H54 (cell line): ENCODE measurements at regions not wholly inside any gene's neighbourhood (a gene's known extent, or its start where the extent isn't known, plus 50 kb on each side); places are given as distances from the start of the nearest gene placed in this dataset.
"Not testable (repeated sequence)": the region's sequence is repeated elsewhere in the genome, so short reads cannot be mapped to it uniquely, and the experiment has no call there.

ENCODE experiments used
- DNase-seq: peaks from one replicate; pipeline ENCODE4 v3.0.0; 2011; ENCODE audit warnings: low spot score, mixed read lengths; ENCODE audit not compliant: insufficient read length
- FAIRE-seq: peaks from 3 replicates; lab custom pipeline; 2011; peaks lifted over from hg19 to GRCh38; lab: Jason Lieb, UNC
- POLR2A ChIP-seq: IDR thresholded peaks from 2 replicates; pipeline ENCODE4 v1.6.1; 2011; ENCODE audit warnings: low read depth, mild to moderate bottlenecking, low read length

GRCh38 chr10:45147000-45147399 lies 146.3 kb downstream of the ZNF22 start:
- FAIRE-seq (no peak), DNase-seq (no peak)
- TF ChIP-seq POLR2A = no peak

GRCh38 chr10:45150997-45151396 lies 150.3 kb downstream of the ZNF22 start:
- no peak for TF ChIP-seq POLR2A
- no peak for DNase-seq
- FAIRE-seq = no peak

- no peak for DNase-seq
- FAIRE-seq = no peak
- no peak for TF ChIP-seq POLR2A
Measured at GRCh38 chr10:45151467-45152214, 150.9 kb downstream of the ZNF22 start.

GRCh38 chr10:45152726-45153125 lies 152.0 kb downstream of the ZNF22 start:
- TF ChIP-seq POLR2A = no peak
- DNase-seq (no peak), FAIRE-seq (no peak)

DNA sequence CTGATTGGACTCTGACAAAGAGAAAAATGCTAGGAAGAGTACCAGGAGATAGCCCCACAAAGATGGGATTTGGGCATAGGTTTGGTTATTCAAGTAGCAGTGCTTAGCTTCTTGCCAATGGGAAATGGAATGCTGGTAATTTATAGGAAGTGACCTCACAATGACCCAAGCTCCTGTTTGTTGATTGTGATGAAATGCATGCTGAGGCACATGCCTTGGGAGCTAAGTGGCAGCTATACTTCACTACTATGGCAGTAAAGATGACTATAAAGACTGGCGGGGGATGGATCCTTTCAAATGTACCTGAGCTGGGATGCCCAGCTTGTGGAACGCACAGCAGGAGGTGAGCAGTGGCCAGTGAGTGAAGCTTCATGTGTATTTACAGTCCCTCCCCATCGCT lies 153.8 kb downstream of the ZNF22 start:
- no peak for TF ChIP-seq POLR2A
- DNase-seq (no peak), FAIRE-seq (no peak)

DNA sequence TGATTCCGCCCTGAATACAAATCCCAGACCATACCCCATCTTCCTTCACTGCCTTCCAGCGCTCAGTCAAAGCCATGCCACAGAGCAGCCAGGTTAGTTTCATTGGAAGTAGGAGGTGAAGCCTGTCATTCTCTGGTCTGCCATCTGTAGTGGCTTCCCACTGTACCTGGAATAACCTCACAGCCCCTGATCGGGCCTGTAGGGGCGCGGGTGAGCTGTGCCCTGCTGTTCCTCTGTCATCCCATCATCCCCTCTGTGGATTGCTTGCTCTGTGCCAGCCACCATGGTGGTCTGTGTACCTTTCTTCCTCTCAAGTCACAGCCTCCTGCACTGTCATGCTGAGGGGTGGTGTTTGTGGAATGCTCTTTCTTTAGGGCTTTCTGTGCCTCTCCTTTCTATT lies 155.1 kb downstream of the ZNF22 start:
- DNase-seq (no peak), FAIRE-seq (no peak)
- no peak for TF ChIP-seq POLR2A

GRCh38 chr10:45160271-45160670 lies 155.1 kb downstream of the OR13A1 start:
- DNase-seq = no peak
- no peak for FAIRE-seq
- no peak for TF ChIP-seq POLR2A

GRCh38 chr10:45163315-45163975 lies 152.0 kb downstream of the OR13A1 start:
- FAIRE-seq (no peak), DNase-seq (no peak)
- TF ChIP-seq POLR2A = no peak

DNA sequence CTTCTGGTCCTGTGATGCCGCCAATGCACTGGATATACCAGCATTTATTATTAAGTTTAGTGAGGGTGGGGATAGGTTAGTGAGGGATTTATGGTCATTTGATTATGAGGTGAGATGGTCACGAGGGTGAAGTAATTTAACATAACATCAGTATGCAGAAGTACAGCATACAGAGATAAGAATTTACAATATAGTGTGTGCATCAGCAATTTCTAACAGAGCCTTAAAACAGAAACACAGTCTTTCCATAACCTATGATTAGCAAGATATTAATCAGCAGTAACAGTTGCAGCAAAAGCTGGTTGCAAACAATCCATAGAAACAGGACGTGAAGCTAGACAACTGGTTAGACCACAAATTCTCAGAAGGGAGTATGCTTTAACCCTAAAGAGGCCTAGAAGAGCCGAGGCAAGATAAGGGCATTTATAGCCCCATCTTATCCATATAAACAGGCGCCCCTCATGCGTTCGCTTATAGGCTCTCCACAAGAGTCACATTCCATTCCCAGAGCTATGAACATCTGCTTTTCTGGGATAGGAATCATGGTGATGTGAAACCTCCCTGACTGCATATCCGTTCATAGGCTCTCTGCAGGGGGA lies 139.8 kb downstream of the OR13A1 start:
- not testable (repeated sequence) for DNase-seq, FAIRE-seq

DNA sequence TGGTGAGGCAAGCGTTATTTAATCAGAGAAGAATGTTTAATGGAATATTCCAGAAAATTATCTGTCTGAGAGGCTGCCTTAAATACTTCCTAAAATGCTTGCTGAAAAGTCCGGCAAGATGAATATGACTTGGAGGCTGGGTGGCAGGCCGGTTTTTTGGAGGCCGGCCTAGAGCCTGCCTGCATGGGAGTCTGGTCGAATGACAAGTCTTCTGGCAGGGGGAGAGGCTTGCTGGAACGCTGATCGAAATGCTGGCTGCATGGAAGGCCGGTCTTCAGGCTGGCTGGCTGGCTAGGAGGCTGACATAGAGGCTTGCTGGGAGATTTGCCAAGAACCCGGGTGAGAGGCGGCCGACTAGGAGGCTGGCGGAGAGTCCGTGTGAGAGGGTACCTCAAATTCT lies 135.7 kb downstream of the OR13A1 start:
- no peak for TF ChIP-seq POLR2A
- FAIRE-seq = no peak

GRCh38 chr10:45180507-45180906 lies 134.9 kb downstream of the OR13A1 start:
- DNase-seq = no peak
- FAIRE-seq = no peak
- no peak for TF ChIP-seq POLR2A

More for the DNA sequence above, 135.7 kb downstream of the OR13A1 start:
- DNase-seq = no peak

DNA sequence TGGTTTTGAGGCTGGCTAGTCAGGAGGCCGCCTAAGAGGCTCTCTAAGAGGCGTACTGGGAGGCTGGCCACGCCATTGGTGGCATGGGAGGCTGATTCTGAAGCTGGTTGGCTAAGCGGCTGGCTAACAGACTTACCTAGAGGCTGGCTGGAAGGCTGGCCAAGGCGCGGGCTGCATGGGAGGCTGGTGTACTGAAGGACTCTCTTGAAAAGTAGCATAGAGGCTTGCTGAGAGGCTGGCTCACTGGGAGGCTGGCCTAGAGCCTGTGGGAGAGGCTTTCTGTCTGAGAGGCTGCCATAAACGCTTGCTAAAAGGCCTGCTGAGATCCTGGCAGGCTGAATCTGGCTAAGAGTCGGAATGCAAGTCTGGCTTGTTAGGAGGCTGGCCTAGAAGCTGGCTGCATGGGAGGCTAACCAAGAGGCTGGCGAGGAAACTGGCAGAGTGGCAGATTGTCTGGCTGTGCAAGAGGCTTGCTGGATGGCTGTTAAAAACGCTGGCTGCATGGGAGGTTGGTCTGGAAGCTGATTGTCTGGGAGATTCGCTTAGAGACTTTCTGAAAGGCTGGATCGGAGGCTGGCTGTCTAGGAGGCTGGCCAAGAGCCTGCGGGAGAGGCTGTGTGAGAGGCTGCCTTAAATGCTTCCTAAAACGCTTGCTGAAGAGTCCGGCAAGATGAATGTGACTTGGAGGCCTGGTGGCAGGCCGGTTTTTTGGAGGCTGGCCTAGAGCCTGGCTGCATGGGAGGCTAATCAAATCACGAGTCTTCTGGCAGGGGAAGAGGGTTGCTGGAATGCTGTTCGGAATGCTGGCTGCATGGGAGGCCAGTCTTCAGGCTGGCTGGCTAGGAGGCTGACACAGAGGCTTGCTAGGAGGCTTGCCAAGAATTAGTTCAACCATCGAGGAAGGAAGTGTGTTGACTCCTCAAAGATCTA lies 134.2 kb downstream of the OR13A1 start:
- no peak for DNase-seq
- no peak for FAIRE-seq
- TF ChIP-seq POLR2A = no peak

- TF ChIP-seq POLR2A = no peak
Measured at GRCh38 chr10:45183174-45183573, 132.2 kb downstream of the OR13A1 start.

More at GRCh38 chr10:45183174-45183573, 132.2 kb downstream of the OR13A1 start:
- FAIRE-seq (no peak), DNase-seq (no peak)
